B cell (primary cell): ENCODE measurements at regions not wholly inside any gene's neighbourhood (a gene's known extent, or its start where the extent isn't known, plus 50 kb on each side); places are given as distances from the start of the nearest gene placed in this dataset.

ENCODE experiments used
- ATAC-seq: fragments of 200-7000 bp; cut with Tn5 transposase; one replicate; pipeline ENCODE4 v1.10.0; 2021; ENCODE audit warnings: low read depth, mild to moderate bottlenecking, moderate number of reproducible peaks, moderate library complexity
- CTCF ChIA-PET: fragments of 350-600 bp; sonication (Branson Sonifier 250); formaldehyde crosslinking; loops from one replicate; lab custom pipeline; 2021; ENCODE audit warnings: antibody characterized with exemption, inconsistent platforms; lab: Charles Lee
- POLR2A ChIA-PET: fragments of 350-600 bp; sonication (Branson Sonifier 250); formaldehyde crosslinking; loops from one replicate; lab custom pipeline; 2021; ENCODE audit warnings: antibody characterized with exemption; lab: Charles Lee
- DNase-seq: peaks from one replicate; pipeline ENCODE4 v3.0.0; 2013
- H2AFZ ChIP-seq: 2 replicates; pipeline ENCODE4 v1.6.1; 2012; ENCODE audit warnings: mild to moderate bottlenecking, low read depth, low read length; ENCODE audit not compliant: insufficient read depth, poor library complexity, severe bottlenecking
- H3K27ac ChIP-seq, 2 donors: 1 replicate in 1 of 2; 2 replicates in 1 of 2; pipeline ENCODE4 v1.5.1; 2012 to 2013; ENCODE audit warnings: low read length in 2 of 2, mild to moderate bottlenecking in 2 of 2, moderate library complexity in 1 of 2
- H3K27me3 ChIP-seq, 4 experiments: fragments of 200-600 bp in 1 of 4; sonication (generic) in 1 of 4; replicated peaks in 1 of 4; 1 replicate in 2 of 4; 2 replicates in 2 of 4; pipeline versions ENCODE4 v1.6.1 to v1.7.0; 2013 to 2016; ENCODE audit warnings: low read length in 3 of 4, mild to moderate bottlenecking in 2 of 4, mixed read lengths in 1 of 4, moderate library complexity in 1 of 4; ENCODE audit not compliant: insufficient read depth in 4 of 4, control insufficient read depth in 3 of 4; ENCODE audit errors: control extremely low read depth in 1 of 4
- H3K36me3 ChIP-seq, 2 experiments: replicated peaks in 1 of 2; 1 replicate in 1 of 2; 2 replicates in 1 of 2; pipeline versions ENCODE4 v1.6.1 to v1.7.1; 2013; ENCODE audit warnings: low read length in 1 of 2; ENCODE audit not compliant: insufficient read depth in 2 of 2, control insufficient read depth in 1 of 2; ENCODE audit errors: control extremely low read depth in 1 of 2, extremely low read depth in 1 of 2
- H3K4me1 ChIP-seq, 2 donors: fragments of 200-600 bp in 1 of 2; sonication (generic) in 1 of 2; 1 replicate in 1 of 2; 2 replicates in 1 of 2; pipeline versions ENCODE4 v1.5.1 to v1.6.1; 2013 to 2017; ENCODE audit warnings: low read length in 2 of 2; ENCODE audit not compliant: control insufficient read depth in 2 of 2, insufficient read depth in 2 of 2
- H3K4me2 ChIP-seq: replicated peaks from 2 replicates; pipeline ENCODE3; 2012; ENCODE audit warnings: mild to moderate bottlenecking, low read depth, low read length; ENCODE audit not compliant: poor library complexity, severe bottlenecking
- H3K4me3 ChIP-seq, 5 experiments: fragments of 200-600 bp in 1 of 5; sonication (generic) in 1 of 5; 1 replicate in 3 of 5; 2 replicates in 2 of 5; pipeline versions ENCODE4 v1.5.1 to v1.7.0; 2011 to 2016; ENCODE audit warnings: low read length in 4 of 5, mild to moderate bottlenecking in 4 of 5, low read depth in 2 of 5, control low read depth in 1 of 5, moderate library complexity in 1 of 5; ENCODE audit not compliant: insufficient read depth in 1 of 5; ENCODE audit errors: control extremely low read depth in 1 of 5, extremely low read depth in 1 of 5
- H3K79me2 ChIP-seq: fragments of 200-600 bp; sonication (generic); one replicate; pipeline ENCODE4 v1.6.0; 2016; ENCODE audit warnings: low read length; ENCODE audit not compliant: control insufficient read depth, insufficient read depth
- H3K9ac ChIP-seq: fragments of 200-600 bp; sonication (generic); 2 replicates; pipeline ENCODE4 v1.6.1; 2017; ENCODE audit warnings: mild to moderate bottlenecking, low read length, moderate library complexity
- H3K9me3 ChIP-seq, 3 donors: one replicate each; pipeline versions ENCODE4 v1.6.1 to v1.7.1; 2013; ENCODE audit warnings: low read length in 2 of 3; ENCODE audit not compliant: control insufficient read depth in 2 of 3, insufficient read depth in 1 of 3; ENCODE audit errors: control extremely low read depth in 1 of 3
- H4K20me1 ChIP-seq: 2 replicates; pipeline ENCODE4 v1.6.0; 2012; ENCODE audit warnings: mild to moderate bottlenecking, low read length; ENCODE audit not compliant: insufficient read depth, control insufficient read depth, poor library complexity, severe bottlenecking
- H3K27ac Mint-ChIP-seq: one replicate; pipeline ENCODE4 v1.8.0; 2021; ENCODE audit warnings: mixed read lengths
- H3K27me3 Mint-ChIP-seq: one replicate; pipeline ENCODE4 v1.8.0; 2021; ENCODE audit warnings: mixed read lengths
- H3K4me1 Mint-ChIP-seq: one replicate; pipeline ENCODE4 v1.8.0; 2021; ENCODE audit warnings: mixed read lengths
- H3K4me3 Mint-ChIP-seq: one replicate; pipeline ENCODE4 v1.8.0; 2021; ENCODE audit warnings: mixed read lengths
- H3K9me3 Mint-ChIP-seq: one replicate; pipeline ENCODE4 v1.8.0; 2022; ENCODE audit warnings: mixed read lengths; ENCODE audit not compliant: insufficient read depth
- EZH2 ChIP-seq: IDR thresholded peaks from 2 replicates; pipeline ENCODE4 v1.6.1; 2012; ENCODE audit warnings: borderline replicate concordance, low read depth, mild to moderate bottlenecking, moderate library complexity, low read length; ENCODE audit not compliant: insufficient read depth, poor library complexity, severe bottlenecking
- intact Hi-C: fragments of 100-400 bp; cut with micrococcal nuclease; formaldehyde crosslinking; loops from one replicate; pipeline ENCODE4 v1.10.0; 2022
- TF ChIP-seq, protein P1 (sequence below): fragments of 200-600 bp; IDR thresholded peaks from one replicate; pipeline ENCODE4 v1.8.0; 2022; ENCODE audit warnings: antibody characterized with exemption, mild to moderate bottlenecking

DNA sequence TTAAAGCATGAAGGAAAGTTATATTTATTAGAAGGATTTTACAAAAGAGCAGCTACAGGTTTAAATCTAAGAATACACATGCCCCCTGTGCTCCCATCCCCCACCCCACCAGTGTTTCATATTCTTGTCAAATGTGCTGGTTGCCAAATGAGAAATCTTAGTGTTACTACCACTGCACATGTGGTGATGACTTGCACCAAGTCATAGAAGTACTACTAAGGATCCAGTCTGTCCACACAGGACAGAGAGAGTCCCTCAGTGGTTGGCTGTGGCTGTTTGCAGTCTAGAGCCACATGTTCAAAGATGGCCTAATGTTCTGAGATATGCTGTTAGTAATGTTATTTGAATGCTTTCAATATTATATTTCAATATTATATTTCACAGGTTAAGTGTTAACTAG is 268.8 kb downstream of the ADAMTS20 start:
- Histone ChIP-seq H3K79me2 (no peaks in the 10 kb centered on the region), H3K4me3 (no peak overlapping the region), H3K9ac (no peak overlapping the region), H3K27ac (no peak overlapping the region), H3K4me2 (no peak overlapping the region), H4K20me1 (no peaks in the 10 kb centered on the region), H2AFZ (no peak overlapping the region), H3K9me3 (no peaks in the 10 kb centered on the region), H3K36me3 (no peaks in the 10 kb centered on the region), H3K4me1 (peaks cover 8 to 11% of the 10 kb centered on the region in 2 donors), H3K27me3 (no peaks in the 10 kb centered on the region)
- TF ChIP-seq EZH2 = no peak
- TF ChIP-seq, protein P1, sequence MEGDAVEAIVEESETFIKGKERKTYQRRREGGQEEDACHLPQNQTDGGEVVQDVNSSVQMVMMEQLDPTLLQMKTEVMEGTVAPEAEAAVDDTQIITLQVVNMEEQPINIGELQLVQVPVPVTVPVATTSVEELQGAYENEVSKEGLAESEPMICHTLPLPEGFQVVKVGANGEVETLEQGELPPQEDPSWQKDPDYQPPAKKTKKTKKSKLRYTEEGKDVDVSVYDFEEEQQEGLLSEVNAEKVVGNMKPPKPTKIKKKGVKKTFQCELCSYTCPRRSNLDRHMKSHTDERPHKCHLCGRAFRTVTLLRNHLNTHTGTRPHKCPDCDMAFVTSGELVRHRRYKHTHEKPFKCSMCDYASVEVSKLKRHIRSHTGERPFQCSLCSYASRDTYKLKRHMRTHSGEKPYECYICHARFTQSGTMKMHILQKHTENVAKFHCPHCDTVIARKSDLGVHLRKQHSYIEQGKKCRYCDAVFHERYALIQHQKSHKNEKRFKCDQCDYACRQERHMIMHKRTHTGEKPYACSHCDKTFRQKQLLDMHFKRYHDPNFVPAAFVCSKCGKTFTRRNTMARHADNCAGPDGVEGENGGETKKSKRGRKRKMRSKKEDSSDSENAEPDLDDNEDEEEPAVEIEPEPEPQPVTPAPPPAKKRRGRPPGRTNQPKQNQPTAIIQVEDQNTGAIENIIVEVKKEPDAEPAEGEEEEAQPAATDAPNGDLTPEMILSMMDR = no peak
- intact Hi-C loops = loop anchor here (5.0 kb wide), 1 partner anchor 801 kb away; no protein-coding TSS in a partner anchor
- no peak overlapping the region for H3K4me3 Mint-ChIP-seq
- ATAC-seq (no peak), DNase-seq (no peak)
- H3K9me3 Mint-ChIP-seq = no peaks in the 10 kb centered on the region
- H3K27ac Mint-ChIP-seq = no peak overlapping the region
- H3K4me1 Mint-ChIP-seq = peaks cover 5% of the 10 kb centered on the region
- CTCF ChIA-PET = no interaction called here
- no peaks in the 10 kb centered on the region for H3K27me3 Mint-ChIP-seq
- POLR2A ChIA-PET = no interaction called here

DNA sequence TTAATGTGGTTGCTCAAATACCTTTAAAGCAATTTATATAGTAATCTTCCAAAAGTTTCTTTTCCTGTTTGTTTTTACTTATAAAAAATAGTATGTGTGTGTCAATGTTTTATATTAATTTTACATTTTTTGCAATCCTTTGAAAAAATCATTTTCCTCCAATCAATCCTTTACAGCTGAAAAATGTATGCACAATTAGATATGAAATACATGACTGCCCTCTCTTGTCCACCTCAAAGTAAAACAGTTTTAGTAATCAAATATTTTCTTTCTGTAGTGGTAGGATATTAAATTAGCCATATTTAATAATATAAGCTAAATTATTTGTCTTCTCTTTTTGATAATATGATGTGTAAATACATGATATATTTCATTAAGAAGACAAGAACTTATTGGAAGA is 269.9 kb downstream of the ADAMTS20 start:
- no peaks in the 10 kb centered on the region for H3K9me3 Mint-ChIP-seq
- Histone ChIP-seq H3K27ac (no peak overlapping the region), H3K9me3 (no peaks in the 10 kb centered on the region), H3K4me1 (peaks cover 18 to 21% of the 10 kb centered on the region in 2 donors), H3K9ac (no peak overlapping the region), H3K79me2 (no peaks in the 10 kb centered on the region), H3K36me3 (no peaks in the 10 kb centered on the region), H2AFZ (no peak overlapping the region), H4K20me1 (no peaks in the 10 kb centered on the region), H3K27me3 (no peaks in the 10 kb centered on the region), H3K4me2 (no peak overlapping the region), H3K4me3 (no peak overlapping the region)
- TF ChIP-seq EZH2 = no peak
- TF ChIP-seq, protein P1 = no peak
- ChIA-PET CTCF (interaction anchor here (0.5 to 2.7 kb wide), 3 partner anchors 799 to 803 kb away, joined by 3 to 12 read pairs (median 3); no protein-coding TSS in a partner anchor), POLR2A (no interaction called here)
- H3K4me3 Mint-ChIP-seq = no peak overlapping the region
- ATAC-seq (no peak), DNase-seq (no peak)
- intact Hi-C loops = loop anchor here (5.0 kb wide), 1 partner anchor 800 kb away; no protein-coding TSS in a partner anchor
- H3K4me1 Mint-ChIP-seq = peaks cover 16% of the 10 kb centered on the region
- H3K27me3 Mint-ChIP-seq = no peaks in the 10 kb centered on the region
- no peak overlapping the region for H3K27ac Mint-ChIP-seq
